SK-N-SH (cell line): ENCODE measurements at regions not wholly inside any gene's neighbourhood (a gene's known extent, or its start where the extent isn't known, plus 50 kb on each side); places are given as distances from the start of the nearest gene placed in this dataset.

Experiments used
- CTCF ChIA-PET: fragments of 300-600, 350-600 bp; formaldehyde crosslinking; extraction: SDS; loops from one replicate; lab custom pipeline; 2021; lab: Yijun Ruan, JAX
- POLR2A ChIA-PET: fragments of 350-600 bp; sonication (Branson Sonifier 250); formaldehyde crosslinking; extraction: SDS; loops from one replicate; lab custom pipeline; 2020; ENCODE audit warnings: antibody characterized with exemption, inconsistent platforms; lab: Yijun Ruan, JAX
- DNase-seq: peaks from one replicate; pipeline ENCODE4 v3.0.0; 2012
- H2AFZ ChIP-seq: fragments of 200-600 bp; sonication (generic); 2 replicates; pipeline ENCODE4 v1.8.1; 2016; ENCODE audit warnings: antibody characterized with exemption, mild to moderate bottlenecking, low read depth
- H3F3A ChIP-seq: fragments of 200-600 bp; sonication (generic); replicated peaks from 2 replicates; pipeline ENCODE3; 2016; ENCODE audit warnings: antibody characterized with exemption, mild to moderate bottlenecking; ENCODE audit not compliant: insufficient read depth
- H3K27ac ChIP-seq, 2 experiments: fragments of 200-500 bp in 1 of 2; fragments of 200-600 bp in 1 of 2; sonication (Bioruptor generic) in 1 of 2; sonication (generic), shearing (Covaris generic) in 1 of 2; 2 replicates each; pipeline versions ENCODE4 v1.5.1 to v1.6.1; 2014 to 2016; ENCODE audit warnings: low read depth in 2 of 2, inconsistent platforms in 1 of 2, low read length in 1 of 2, mild to moderate bottlenecking in 1 of 2, mixed read lengths in 1 of 2
- H3K27me3 ChIP-seq: fragments of 200-600 bp; sonication (generic), shearing (Covaris generic); 2 replicates; pipeline ENCODE4 v1.6.1; 2016; ENCODE audit warnings: mixed run types; ENCODE audit not compliant: insufficient read depth
- H3K36me3 ChIP-seq, 2 experiments: fragments of 200-500 bp in 1 of 2; fragments of 200-600 bp in 1 of 2; sonication (Bioruptor generic) in 1 of 2; sonication (generic) in 1 of 2; replicated peaks in 1 of 2; 2 replicates each; pipeline versions ENCODE3 to v1.5.1; 2014 to 2016; ENCODE audit warnings: low read length in 1 of 2, mild to moderate bottlenecking in 1 of 2; ENCODE audit not compliant: insufficient read depth in 2 of 2, control insufficient read depth in 1 of 2
- H3K4me1 ChIP-seq, 2 experiments: fragments of 200-500 bp in 1 of 2; fragments of 200-600 bp in 1 of 2; sonication (Bioruptor generic) in 1 of 2; sonication (generic), shearing (Covaris generic) in 1 of 2; 2 replicates each; pipeline versions ENCODE4 v1.5.1 to v1.6.1; 2014 to 2016; ENCODE audit warnings: low read depth in 1 of 2, low read length in 1 of 2, mixed run types in 1 of 2; ENCODE audit not compliant: insufficient read depth in 2 of 2, control insufficient read depth in 1 of 2
- H3K4me2 ChIP-seq: fragments of 200-600 bp; sonication (generic), shearing (Covaris generic); 2 replicates; pipeline ENCODE4 v1.6.1; 2017; ENCODE audit warnings: mixed run types
- H3K4me3 ChIP-seq, 2 experiments: fragments of 200-500 bp in 1 of 2; fragments of 200-600 bp in 1 of 2; sonication (Bioruptor generic) in 1 of 2; sonication (generic), shearing (Covaris generic) in 1 of 2; 2 replicates each; pipeline versions ENCODE4 v1.5.1 to v1.8.1; 2014 to 2016; ENCODE audit warnings: low read depth in 2 of 2, inconsistent platforms in 1 of 2, low read length in 1 of 2, mild to moderate bottlenecking in 1 of 2, mixed read lengths in 1 of 2, moderate library complexity in 1 of 2
- H3K79me2 ChIP-seq: fragments of 200-600 bp; sonication (generic); 2 replicates; pipeline ENCODE4 v1.8.1; 2017; ENCODE audit warnings: mild to moderate bottlenecking; ENCODE audit not compliant: insufficient read depth
- H3K9ac ChIP-seq: fragments of 200-600 bp; sonication (generic); 2 replicates; pipeline ENCODE4 v1.6.1; 2017; ENCODE audit warnings: mixed run types
- H3K9me2 ChIP-seq: fragments of 200-600 bp; sonication (generic); 2 replicates; pipeline ENCODE4 v1.6.1; 2017; ENCODE audit warnings: mixed run types
- H3K9me3 ChIP-seq: fragments of 200-600 bp; sonication (generic); 2 replicates; pipeline ENCODE4 v1.6.1; 2017; ENCODE audit warnings: mixed run types, mild to moderate bottlenecking, moderate library complexity
- H4K20me1 ChIP-seq: fragments of 200-600 bp; sonication (generic); 2 replicates; pipeline ENCODE4 v1.6.1; 2017; ENCODE audit warnings: mild to moderate bottlenecking, mixed run types; ENCODE audit not compliant: insufficient read depth
- EP300 ChIP-seq, 2 experiments: IDR thresholded peaks; 2 replicates each; pipeline versions ENCODE4 v1.4.0 to v1.6.1; 2012; ENCODE audit warnings: borderline replicate concordance in 1 of 2, low read depth in 1 of 2, low read length in 1 of 2
- FOXJ3 ChIP-seq: sonication (generic); formaldehyde crosslinking; IDR thresholded peaks from 2 replicates; pipeline ENCODE4 v1.5.1; 2020; ENCODE audit warnings: mild to moderate bottlenecking, missing genetic modification reagents
- FOXM1 ChIP-seq: IDR thresholded peaks from 2 replicates; pipeline ENCODE4 v1.4.0; 2012; ENCODE audit warnings: low read depth, mild to moderate bottlenecking
- GATA2 ChIP-seq: sonication (generic); formaldehyde crosslinking; IDR thresholded peaks from 2 replicates; pipeline ENCODE4 v1.5.0; 2020; ENCODE audit warnings: mild to moderate bottlenecking, missing genetic modification reagents
- JUND ChIP-seq: IDR thresholded peaks from 2 replicates; pipeline ENCODE4 v1.4.0; 2012
- MXI1 ChIP-seq: IDR thresholded peaks from 2 replicates; pipeline ENCODE4 v1.6.1; 2012; ENCODE audit warnings: mild to moderate bottlenecking, low read depth, low read length, improper control_type of control experiment
- NRF1 ChIP-seq: IDR thresholded peaks from 2 replicates; pipeline ENCODE4 v1.6.1; 2012; ENCODE audit warnings: low read depth, mild to moderate bottlenecking, low read length
- RCOR1 ChIP-seq: fragments of 150-350 bp; IDR thresholded peaks from 2 replicates; pipeline ENCODE4 v1.6.1; 2017; ENCODE audit warnings: antibody characterized with exemption, low read length
- RXRA ChIP-seq: IDR thresholded peaks from 2 replicates; pipeline ENCODE4 v1.4.0; 2012; ENCODE audit warnings: low read depth, mild to moderate bottlenecking, borderline replicate concordance
- SIN3A ChIP-seq: IDR thresholded peaks from 2 replicates; pipeline ENCODE4 v1.6.1; 2012; ENCODE audit warnings: low read depth, mild to moderate bottlenecking, low read length, moderate library complexity, borderline replicate concordance
- WGBS: methylation state at CpG from one replicate; pipeline ENCODE4 v1.1.6; 2017; ENCODE audit warnings: low lambda C conversion rate; 5-methylcytosine and 5-hydroxymethylcytosine counted together
- TF ChIP-seq, protein P1 (sequence below): fragments of 150-350 bp; IDR thresholded peaks from 2 replicates; pipeline ENCODE4 v1.6.1; 2017; ENCODE audit warnings: antibody characterized with exemption, low read length, low read depth, borderline replicate concordance
- TF ChIP-seq, protein P2 (sequence below): fragments of 150-350 bp; IDR thresholded peaks from 2 replicates; pipeline ENCODE4 v1.6.1; 2016; ENCODE audit warnings: mild to moderate bottlenecking, low read depth, low read length
- TF ChIP-seq, protein P3 (sequence below): IDR thresholded peaks from 2 replicates; pipeline ENCODE4 v1.4.0; 2012; ENCODE audit warnings: low read depth, borderline replicate concordance
- TF ChIP-seq, protein P4 (sequence below): IDR thresholded peaks from 2 replicates; pipeline ENCODE4 v1.4.0; 2012; ENCODE audit warnings: low read depth

DNA sequence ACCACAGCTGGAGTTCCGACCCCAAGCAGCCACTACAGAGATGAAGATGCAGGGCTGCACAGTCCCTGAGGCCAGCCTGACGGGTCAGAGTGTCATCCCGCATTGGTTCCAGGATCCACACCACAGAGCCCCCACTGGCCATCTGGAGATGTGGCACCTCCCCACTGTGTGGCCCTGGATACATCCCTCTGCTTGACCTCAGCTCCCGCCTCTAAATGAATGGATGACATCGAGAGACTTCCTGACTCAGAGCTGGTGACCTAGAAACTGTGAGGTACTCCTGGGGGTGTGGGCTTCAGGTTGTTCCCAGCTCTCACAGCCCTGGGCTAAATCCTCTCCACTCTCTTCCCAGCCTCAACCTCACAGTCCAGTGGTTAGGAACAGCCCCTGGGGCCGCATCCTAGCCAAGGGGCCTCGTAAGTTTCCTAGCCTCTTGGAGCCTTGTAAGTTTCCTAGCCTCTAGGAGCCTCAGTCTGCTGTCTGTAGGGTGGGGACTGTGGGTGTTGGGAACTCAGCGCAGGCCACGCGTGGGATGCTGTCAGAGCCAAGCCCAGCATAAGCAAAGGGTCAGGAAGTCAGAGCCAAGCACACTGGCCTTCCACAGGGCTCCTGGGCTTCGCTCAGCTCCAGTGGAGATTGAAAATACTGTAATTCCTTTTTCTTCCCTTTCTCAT lies 87.5 kb upstream of the RUNX3 start:
- no peaks in the 10 kb centered on the region for H3F3A ChIP-seq
- TF ChIP-seq FOXM1 (no peak), EP300 (IDR thresholded peaks at IDR 0.05; ENCODE audit: borderline replicate concordance in 1 of 2, low read depth in 1 of 2, low read length in 1 of 2) (no peak), MXI1 (no peak), JUND (no peak), NRF1 (no peak), GATA2 (CRISPR knock-in tag) (no peak), RXRA (no peak), RCOR1 (no peak), FOXJ3 (no peak), SIN3A (no peak)
- TF ChIP-seq, protein P1, sequence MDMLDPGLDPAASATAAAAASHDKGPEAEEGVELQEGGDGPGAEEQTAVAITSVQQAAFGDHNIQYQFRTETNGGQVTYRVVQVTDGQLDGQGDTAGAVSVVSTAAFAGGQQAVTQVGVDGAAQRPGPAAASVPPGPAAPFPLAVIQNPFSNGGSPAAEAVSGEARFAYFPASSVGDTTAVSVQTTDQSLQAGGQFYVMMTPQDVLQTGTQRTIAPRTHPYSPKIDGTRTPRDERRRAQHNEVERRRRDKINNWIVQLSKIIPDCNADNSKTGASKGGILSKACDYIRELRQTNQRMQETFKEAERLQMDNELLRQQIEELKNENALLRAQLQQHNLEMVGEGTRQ: no peak
- TF ChIP-seq, protein P2, sequence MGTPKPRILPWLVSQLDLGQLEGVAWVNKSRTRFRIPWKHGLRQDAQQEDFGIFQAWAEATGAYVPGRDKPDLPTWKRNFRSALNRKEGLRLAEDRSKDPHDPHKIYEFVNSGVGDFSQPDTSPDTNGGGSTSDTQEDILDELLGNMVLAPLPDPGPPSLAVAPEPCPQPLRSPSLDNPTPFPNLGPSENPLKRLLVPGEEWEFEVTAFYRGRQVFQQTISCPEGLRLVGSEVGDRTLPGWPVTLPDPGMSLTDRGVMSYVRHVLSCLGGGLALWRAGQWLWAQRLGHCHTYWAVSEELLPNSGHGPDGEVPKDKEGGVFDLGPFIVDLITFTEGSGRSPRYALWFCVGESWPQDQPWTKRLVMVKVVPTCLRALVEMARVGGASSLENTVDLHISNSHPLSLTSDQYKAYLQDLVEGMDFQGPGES: no peak
- TF ChIP-seq, protein P3, sequence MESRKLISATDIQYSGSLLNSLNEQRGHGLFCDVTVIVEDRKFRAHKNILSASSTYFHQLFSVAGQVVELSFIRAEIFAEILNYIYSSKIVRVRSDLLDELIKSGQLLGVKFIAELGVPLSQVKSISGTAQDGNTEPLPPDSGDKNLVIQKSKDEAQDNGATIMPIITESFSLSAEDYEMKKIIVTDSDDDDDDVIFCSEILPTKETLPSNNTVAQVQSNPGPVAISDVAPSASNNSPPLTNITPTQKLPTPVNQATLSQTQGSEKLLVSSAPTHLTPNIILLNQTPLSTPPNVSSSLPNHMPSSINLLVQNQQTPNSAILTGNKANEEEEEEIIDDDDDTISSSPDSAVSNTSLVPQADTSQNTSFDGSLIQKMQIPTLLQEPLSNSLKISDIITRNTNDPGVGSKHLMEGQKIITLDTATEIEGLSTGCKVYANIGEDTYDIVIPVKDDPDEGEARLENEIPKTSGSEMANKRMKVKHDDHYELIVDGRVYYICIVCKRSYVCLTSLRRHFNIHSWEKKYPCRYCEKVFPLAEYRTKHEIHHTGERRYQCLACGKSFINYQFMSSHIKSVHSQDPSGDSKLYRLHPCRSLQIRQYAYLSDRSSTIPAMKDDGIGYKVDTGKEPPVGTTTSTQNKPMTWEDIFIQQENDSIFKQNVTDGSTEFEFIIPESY: no peak
- TF ChIP-seq, protein P4, sequence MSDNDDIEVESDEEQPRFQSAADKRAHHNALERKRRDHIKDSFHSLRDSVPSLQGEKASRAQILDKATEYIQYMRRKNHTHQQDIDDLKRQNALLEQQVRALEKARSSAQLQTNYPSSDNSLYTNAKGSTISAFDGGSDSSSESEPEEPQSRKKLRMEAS: no peak
- TF ChIP-seq, all 33 proteins: peak for 0
- H3K9ac ChIP-seq: no peak overlapping the region
- no peak overlapping the region for H3K4me2 ChIP-seq
- H3K36me3 ChIP-seq: no peaks in the 10 kb centered on the region
- WGBS: 83% methylated on average over 6 of the region's 11 CpGs
- H4K20me1 ChIP-seq: no peaks in the 10 kb centered on the region
- H3K9me2 ChIP-seq: no peaks in the 10 kb centered on the region
- no peaks in the 10 kb centered on the region for H3K9me3 ChIP-seq
- no peak overlapping the region for H2AFZ ChIP-seq
- CTCF ChIA-PET: interaction anchor here (0.6 to 1.2 kb wide), 2 partner anchors 9 kb away, joined by 3 read pairs; no protein-coding TSS in a partner anchor
- POLR2A ChIA-PET: no interaction called here
- H3K4me3 ChIP-seq: no peak overlapping the region
- peaks cover 7 to 9% of the 10 kb centered on the region in 2 experiments; a peak in 3 of 4 replicates for H3K4me1 ChIP-seq
- H3K27me3 ChIP-seq: no peaks in the 10 kb centered on the region
- no peak for DNase-seq
- no peak overlapping the region for H3K27ac ChIP-seq
- no peaks in the 10 kb centered on the region for H3K79me2 ChIP-seq
